Lower leg skin (tissue), 3 donors: ENCODE measurements at regions not wholly inside any gene's neighbourhood (a gene's known extent, or its start where the extent isn't known, plus 50 kb on each side); places are given as distances from the start of the nearest gene placed in this dataset.

Source experiments
- CTCF ChIP-seq, 3 donors: fragments of 450-650 bp; IDR thresholded peaks; one replicate each; pipeline ENCODE4 v1.5.1; 2016; ENCODE audit warnings: antibody characterized with exemption in 3 of 3, mild to moderate bottlenecking in 3 of 3, moderate library complexity in 2 of 3
- POLR2A ChIP-seq, 2 donors: fragments of 450-650 bp; IDR thresholded peaks; one replicate each; pipeline ENCODE4 v1.6.1; 2016 to 2017; ENCODE audit warnings: antibody characterized with exemption in 2 of 2, mild to moderate bottlenecking in 1 of 2, moderate library complexity in 1 of 2

- TF ChIP-seq CTCF (IDR thresholded peaks at IDR 0.05) (no peak), POLR2A (IDR thresholded peaks at IDR 0.05) (no peak)
Observed at GRCh38 chr10:108899670-108900069, 1023.6 kb downstream of the XPNPEP1 start.
